CD4-positive, alpha-beta T cell (primary cell): ENCODE measurements at regions not wholly inside any gene's neighbourhood (a gene's known extent, or its start where the extent isn't known, plus 50 kb on each side); places are given as distances from the start of the nearest gene placed in this dataset.

ENCODE experiments used
- ATAC-seq: fragments of 200-7000 bp; cut with Tn5 transposase; one replicate; pipeline ENCODE4 v1.10.0; 2022; ENCODE audit warnings: mild to moderate bottlenecking; ENCODE audit not compliant: poor library complexity
- CTCF ChIA-PET: fragments of 350-600 bp; sonication (Branson Sonifier 250); formaldehyde crosslinking; loops from one replicate; lab custom pipeline; 2021; ENCODE audit warnings: antibody characterized with exemption, inconsistent platforms; lab: Charles Lee
- POLR2A ChIA-PET: fragments of 350-600 bp; sonication (Branson Sonifier 250); formaldehyde crosslinking; loops from one replicate; lab custom pipeline; 2021; ENCODE audit warnings: antibody characterized with exemption, inconsistent platforms; lab: Charles Lee
- DNase-seq, 14 experiments: peaks; one replicate each; pipeline ENCODE4 v3.0.0-alpha.2; 2013 to 2020; ENCODE audit warnings: mixed read lengths in 2 of 14
- H3K27ac ChIP-seq, 2 donors: one replicate each; pipeline versions ENCODE4 v1.5.1 to v1.7.0; 2013; ENCODE audit warnings: low read length in 2 of 2, low read depth in 1 of 2, mild to moderate bottlenecking in 1 of 2
- H3K27me3 ChIP-seq, 2 experiments: 1 replicate in 1 of 2; 2 replicates in 1 of 2; pipeline versions ENCODE4 v1.6.1 to v1.7.0; 2013; ENCODE audit warnings: low read length in 2 of 2, control low read depth in 1 of 2, mild to moderate bottlenecking in 1 of 2, moderate library complexity in 1 of 2; ENCODE audit not compliant: insufficient read depth in 2 of 2, control insufficient read depth in 1 of 2
- H3K36me3 ChIP-seq: one replicate; pipeline ENCODE4 v1.6.1; 2013; ENCODE audit warnings: low read length, control low read depth; ENCODE audit not compliant: insufficient read depth
- H3K4me1 ChIP-seq: one replicate; pipeline ENCODE4 v1.6.1; 2013; ENCODE audit warnings: low read length, control low read depth; ENCODE audit not compliant: insufficient read depth
- H3K4me3 ChIP-seq: one replicate; pipeline ENCODE4 v1.5.1; 2013; ENCODE audit warnings: mild to moderate bottlenecking, low read length, moderate library complexity
- H3K9me3 ChIP-seq, 2 experiments: 1 replicate in 1 of 2; 2 replicates in 1 of 2; pipeline versions ENCODE4 v1.6.1 to v1.7.0; 2013; ENCODE audit warnings: low read length in 2 of 2, mild to moderate bottlenecking in 2 of 2, control low read depth in 1 of 2, moderate library complexity in 1 of 2; ENCODE audit not compliant: control insufficient read depth in 1 of 2, insufficient read depth in 1 of 2
- H3K27ac Mint-ChIP-seq: one replicate; pipeline ENCODE4 v1.8.0; 2020; ENCODE audit warnings: mixed read lengths
- H3K27me3 Mint-ChIP-seq: one replicate; pipeline ENCODE4 v1.8.0; 2021; ENCODE audit warnings: mixed read lengths
- H3K36me3 Mint-ChIP-seq: one replicate; pipeline ENCODE4 v1.8.0; 2021; ENCODE audit warnings: low read depth, mixed read lengths
- H3K4me1 Mint-ChIP-seq: one replicate; pipeline ENCODE4 v1.8.0; 2021; ENCODE audit warnings: low read depth, mixed read lengths
- H3K4me3 Mint-ChIP-seq: one replicate; pipeline ENCODE4 v1.8.0; 2020; ENCODE audit warnings: mild to moderate bottlenecking, mixed read lengths
- H3K9me3 Mint-ChIP-seq: one replicate; pipeline ENCODE4 v1.8.0; 2020; ENCODE audit warnings: mixed read lengths
- intact Hi-C, 2 experiments: fragments of 100-400 bp; cut with DNase I in 1 of 2; cut with micrococcal nuclease in 1 of 2; formaldehyde crosslinking; loops; one replicate each; pipeline versions ENCODE4 v1.15.1 to v1.9.0; 2023 to 2025; cut with DNase I, micrococcal nuclease
- TF ChIP-seq, protein P1 (sequence below): fragments of 200-600 bp; IDR thresholded peaks from one replicate; pipeline ENCODE4 v1.8.0; 2022; ENCODE audit warnings: antibody characterized with exemption, mild to moderate bottlenecking

DNA sequence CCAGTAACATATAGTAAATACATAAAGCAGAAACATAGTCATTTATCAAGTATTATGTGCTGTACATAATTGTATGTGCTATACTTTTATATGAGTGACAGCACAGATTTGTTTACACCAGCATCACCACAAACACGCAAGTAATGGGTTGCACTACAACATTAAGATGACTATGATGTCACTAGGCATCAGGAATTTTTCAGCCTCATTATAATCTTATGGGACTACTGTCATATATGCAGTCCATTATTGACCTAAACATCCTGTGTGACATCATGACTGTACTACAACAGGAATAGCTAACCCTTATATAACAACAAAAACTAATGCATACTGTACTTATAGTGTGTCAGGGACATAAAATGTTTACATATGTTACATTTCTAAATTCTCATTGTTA, 50.2 kb upstream of the IZUMO1R start:
- Mint-ChIP-seq H3K4me1 (no peaks in the 10 kb centered on the region), H3K36me3 (no peaks in the 10 kb centered on the region)

More for the DNA sequence above, 50.2 kb upstream of the IZUMO1R start:
- DNase-seq, result no peak
- POLR2A ChIA-PET, result no interaction called here
- no peak overlapping the region for H3K27ac Mint-ChIP-seq
- CTCF ChIA-PET, result no interaction called here
- H3K4me3 Mint-ChIP-seq, result no peak overlapping the region
- no peaks in the 10 kb centered on the region for H3K27me3 Mint-ChIP-seq
- intact Hi-C loops, result no loop called here
- TF ChIP-seq, protein P1, sequence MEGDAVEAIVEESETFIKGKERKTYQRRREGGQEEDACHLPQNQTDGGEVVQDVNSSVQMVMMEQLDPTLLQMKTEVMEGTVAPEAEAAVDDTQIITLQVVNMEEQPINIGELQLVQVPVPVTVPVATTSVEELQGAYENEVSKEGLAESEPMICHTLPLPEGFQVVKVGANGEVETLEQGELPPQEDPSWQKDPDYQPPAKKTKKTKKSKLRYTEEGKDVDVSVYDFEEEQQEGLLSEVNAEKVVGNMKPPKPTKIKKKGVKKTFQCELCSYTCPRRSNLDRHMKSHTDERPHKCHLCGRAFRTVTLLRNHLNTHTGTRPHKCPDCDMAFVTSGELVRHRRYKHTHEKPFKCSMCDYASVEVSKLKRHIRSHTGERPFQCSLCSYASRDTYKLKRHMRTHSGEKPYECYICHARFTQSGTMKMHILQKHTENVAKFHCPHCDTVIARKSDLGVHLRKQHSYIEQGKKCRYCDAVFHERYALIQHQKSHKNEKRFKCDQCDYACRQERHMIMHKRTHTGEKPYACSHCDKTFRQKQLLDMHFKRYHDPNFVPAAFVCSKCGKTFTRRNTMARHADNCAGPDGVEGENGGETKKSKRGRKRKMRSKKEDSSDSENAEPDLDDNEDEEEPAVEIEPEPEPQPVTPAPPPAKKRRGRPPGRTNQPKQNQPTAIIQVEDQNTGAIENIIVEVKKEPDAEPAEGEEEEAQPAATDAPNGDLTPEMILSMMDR, result no peak
- no peak overlapping the region for H3K27ac ChIP-seq
- no peaks in the 10 kb centered on the region for H3K36me3 ChIP-seq
- peaks cover 19% of the 10 kb centered on the region for H3K9me3 Mint-ChIP-seq
- H3K4me1 ChIP-seq, result no peaks in the 10 kb centered on the region
- no peaks in the 10 kb centered on the region for H3K27me3 ChIP-seq
- H3K4me3 ChIP-seq, result no peak overlapping the region
- H3K9me3 ChIP-seq, result no peaks in the 10 kb centered on the region
- no peak for ATAC-seq
